C4-2B (cell line): ENCODE measurements at regions not wholly inside any gene's neighbourhood (a gene's known extent, or its start where the extent isn't known, plus 50 kb on each side); places are given as distances from the start of the nearest gene placed in this dataset.

Source experiments
- H3K27ac ChIP-seq: fragments of 450-650 bp; 2 replicates; pipeline ENCODE4 v1.5.1; 2017
- CTCF ChIP-seq: fragments of 450-650 bp; conservative IDR thresholded peaks from 2 replicates; pipeline ENCODE4 v1.5.1; 2017; ENCODE audit warnings: mild to moderate bottlenecking
- ZFX ChIP-seq: fragments of 450-650 bp; IDR thresholded peaks from 2 replicates; pipeline ENCODE4 v1.6.1; 2017

- TF ChIP-seq ZFX (no peak), CTCF (no peak)
- H3K27ac ChIP-seq: no peak overlapping the region
Measured at GRCh38 chr3:103126115-103126514, 691.3 kb downstream of the ZPLD1 start.

GRCh38 chr3:103127098-103127630 lies 692.3 kb downstream of the ZPLD1 start:
- TF ChIP-seq CTCF: no peak
- H3K27ac ChIP-seq: no peak overlapping the region

GRCh38 chr3:103127737-103128136 lies 692.9 kb downstream of the ZPLD1 start:
- no peak overlapping the region for H3K27ac ChIP-seq
- TF ChIP-seq CTCF: no peak
- no peak for TF ChIP-seq ZFX

- TF ChIP-seq CTCF (no peak), ZFX (no peak)
- H3K27ac ChIP-seq: no peak overlapping the region
Measured at GRCh38 chr3:103134023-103134724, 699.4 kb downstream of the ZPLD1 start.

GRCh38 chr3:103136621-103137020 lies 701.8 kb downstream of the ZPLD1 start:
- TF ChIP-seq ZFX: no peak
- no peak for TF ChIP-seq CTCF
- no peak overlapping the region for H3K27ac ChIP-seq

GRCh38 chr3:103137830-103138229 lies 703.0 kb downstream of the ZPLD1 start:
- TF ChIP-seq CTCF (no peak), ZFX (no peak)
- H3K27ac ChIP-seq: no peak overlapping the region

GRCh38 chr3:103158183-103158582 lies 723.4 kb downstream of the ZPLD1 start:
- TF ChIP-seq ZFX (no peak), CTCF (no peak)
- H3K27ac ChIP-seq: no peak overlapping the region
